ACHN (cell line): ENCODE measurements at regions not wholly inside any gene's neighbourhood (a gene's known extent, or its start where the extent isn't known, plus 50 kb on each side); places are given as distances from the start of the nearest gene placed in this dataset.
"Not testable (repeated sequence)": the region's sequence is repeated elsewhere in the genome, so short reads cannot be mapped to it uniquely, and the experiment has no call there.

ENCODE experiments used
- DNase-seq: peaks from one replicate; pipeline ENCODE4 v3.0.0-alpha.2; 2015
- in situ Hi-C: cut with HindIII; loops from 2 replicates; pipeline ENCODE4 v1.10.0; 2017; ENCODE audit warnings: low sequenced_read_pairs, low pct_ligation_motif_present, low pct_unique_long_range_greater_than_20kb

- no peak for DNase-seq
- in situ Hi-C loops = no loop called here
Observed at GRCh38 chr7:54397836-54398612, 144.2 kb upstream of the VSTM2A start.

- in situ Hi-C loops = no loop called here
- DNase-seq = no peak
Observed at GRCh38 chr7:54398863-54399262, 143.3 kb upstream of the VSTM2A start.

DNA sequence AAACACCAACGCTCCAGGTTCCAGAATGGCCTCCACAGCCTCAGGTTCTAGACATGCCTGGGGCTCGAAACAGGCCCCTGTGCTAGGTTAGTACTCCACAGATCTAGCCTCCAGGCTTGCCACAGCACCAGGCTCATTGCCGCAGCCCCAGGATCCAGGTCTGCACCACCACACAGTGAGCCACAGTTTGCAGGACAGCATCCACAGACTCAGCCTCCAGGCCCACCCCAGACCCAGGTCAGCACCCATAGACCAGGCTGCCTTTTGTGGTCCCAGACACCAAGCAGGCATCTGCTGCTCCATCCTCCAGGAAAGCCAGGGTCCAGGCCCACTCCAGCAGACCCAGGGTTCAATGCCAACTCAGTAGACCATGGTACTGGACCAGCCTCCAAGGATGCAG, 132.3 kb upstream of the VSTM2A start:
- in situ Hi-C loops = no loop called here
- no peak for DNase-seq

DNA sequence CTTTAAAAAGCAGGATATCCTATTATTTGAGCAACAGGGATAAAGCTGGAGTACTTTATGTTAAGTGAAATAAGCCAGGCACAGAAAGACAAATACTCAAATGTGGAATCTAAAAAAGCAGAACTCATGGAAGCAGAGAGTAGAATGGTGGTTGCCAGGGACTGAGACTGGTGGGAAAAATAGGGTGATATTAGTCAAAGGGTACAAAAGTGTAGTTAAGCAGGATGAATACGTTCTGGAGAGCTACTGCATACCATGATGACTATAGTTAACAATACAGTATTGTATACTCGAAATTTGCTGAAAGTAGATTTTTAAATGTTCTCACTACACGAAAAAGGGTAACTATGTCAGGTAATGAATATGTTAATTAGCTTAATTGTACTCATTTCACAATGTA, 125.5 kb upstream of the VSTM2A start:
- no peak for DNase-seq
- in situ Hi-C loops = no loop called here

DNA sequence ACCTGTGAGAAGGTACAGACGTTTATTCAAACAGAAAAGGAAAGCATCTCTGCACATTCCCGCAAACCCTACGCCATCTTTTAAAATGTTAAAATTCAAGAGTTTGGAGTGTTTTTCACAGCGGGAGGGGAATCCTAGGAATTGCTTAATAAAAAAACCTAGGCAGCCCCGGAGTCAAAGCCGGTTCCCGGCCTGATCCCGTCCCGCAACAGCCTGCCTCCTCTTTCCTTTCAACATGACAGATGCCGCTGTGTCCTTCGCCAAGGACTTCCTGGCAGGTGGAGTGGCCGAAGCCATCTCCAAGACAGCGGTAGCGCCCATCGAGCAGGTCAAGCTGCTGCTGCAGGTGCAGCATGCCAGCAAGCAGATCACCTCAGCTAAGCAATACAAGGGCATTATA, 123.0 kb upstream of the VSTM2A start:
- DNase-seq = no peak
- in situ Hi-C loops = no loop called here

- in situ Hi-C loops = no loop called here
- DNase-seq = no peak
Observed at GRCh38 chr7:54426406-54426805, 115.8 kb upstream of the VSTM2A start.

DNA sequence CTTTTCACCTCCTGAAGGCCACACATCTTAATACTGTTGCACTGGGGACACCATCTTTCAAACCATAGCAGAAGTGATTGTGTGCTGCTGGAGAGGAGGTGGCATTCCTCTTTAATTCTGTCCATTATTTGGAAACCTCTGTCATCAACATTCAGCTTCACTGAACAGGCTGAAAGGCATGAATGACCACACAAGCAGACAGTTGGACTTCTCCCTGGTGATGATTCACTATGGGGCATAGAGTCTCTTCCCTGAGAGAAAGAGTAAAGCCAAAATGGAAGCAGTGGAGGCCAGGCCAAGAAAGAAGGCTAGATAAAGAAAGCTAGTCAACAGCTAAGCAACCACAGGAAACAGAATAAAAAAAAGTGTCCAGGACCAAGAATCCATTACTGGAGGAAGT, 113.1 kb upstream of the VSTM2A start:
- in situ Hi-C loops = no loop called here
- DNase-seq = no peak

- in situ Hi-C loops = no loop called here
- DNase-seq = no peak
Observed at GRCh38 chr7:54439391-54439790, 102.8 kb upstream of the VSTM2A start.

DNA sequence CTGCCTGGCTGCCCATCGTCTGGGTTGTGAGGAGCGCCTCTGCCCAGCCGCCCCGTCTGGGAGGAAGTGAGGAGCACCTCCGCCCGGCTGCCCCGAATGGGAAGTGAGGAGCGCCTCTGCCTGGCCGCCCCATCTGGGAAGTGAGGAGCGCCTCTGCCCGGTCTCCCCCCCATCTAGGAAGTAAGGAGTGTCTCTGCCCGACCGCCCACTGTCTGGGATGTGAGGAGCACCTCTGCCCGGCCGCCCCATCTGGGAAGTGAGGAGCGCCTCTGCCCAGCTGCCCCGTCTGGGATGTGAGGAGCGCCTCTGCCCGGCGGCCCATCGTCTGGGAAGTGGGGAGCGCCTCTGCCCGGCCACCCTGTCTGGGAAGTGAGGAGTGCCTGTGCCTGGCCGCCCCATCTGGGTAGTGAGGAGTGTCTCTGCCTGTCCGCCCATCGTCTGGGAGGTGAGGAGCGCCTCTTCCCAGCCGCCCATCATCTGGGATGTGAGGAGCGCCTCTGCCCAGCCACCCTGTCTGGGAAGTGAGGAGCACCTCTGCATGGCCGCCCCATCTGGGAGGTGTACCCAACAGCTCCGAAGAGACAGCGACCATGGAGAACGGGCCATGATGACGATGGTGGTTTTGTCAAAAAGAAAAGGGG, 98.0 kb upstream of the VSTM2A start:
- DNase-seq = not testable (repeated sequence)

GRCh38 chr7:54453168-54453567, 89.0 kb upstream of the VSTM2A start:
- in situ Hi-C loops, DNase-seq: not testable (repeated sequence)

More for the DNA sequence above, 98.0 kb upstream of the VSTM2A start:
- in situ Hi-C loops = not testable (repeated sequence)

- in situ Hi-C loops, DNase-seq: not testable (repeated sequence)
Observed at GRCh38 chr7:54454700-54455099, 87.5 kb upstream of the VSTM2A start.

DNA sequence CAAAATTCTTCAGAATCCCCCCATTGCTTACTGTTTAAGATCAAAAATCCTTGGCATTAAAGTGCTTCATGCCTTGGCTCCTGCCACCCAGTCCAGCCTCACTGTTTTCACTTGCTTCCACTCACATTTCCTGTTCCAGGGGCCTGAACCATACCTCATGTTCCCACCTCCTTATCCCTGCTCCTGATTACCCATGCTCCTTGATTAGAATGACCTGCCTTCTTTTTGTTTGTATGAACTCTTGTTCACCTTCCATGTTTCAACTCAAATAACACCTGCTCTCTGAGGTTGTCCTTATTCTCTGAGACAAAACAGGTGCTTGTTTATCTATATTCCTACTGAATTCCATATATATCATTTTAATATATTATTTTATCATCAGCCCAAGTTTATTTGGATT, 77.1 kb upstream of the VSTM2A start:
- in situ Hi-C loops = no loop called here
- DNase-seq = no peak

GRCh38 chr7:54469740-54470139, 72.4 kb upstream of the VSTM2A start:
- DNase-seq = no peak
- in situ Hi-C loops = no loop called here

- DNase-seq = no peak
- in situ Hi-C loops = no loop called here
Observed at GRCh38 chr7:54476609-54477008, 65.6 kb upstream of the VSTM2A start.

DNA sequence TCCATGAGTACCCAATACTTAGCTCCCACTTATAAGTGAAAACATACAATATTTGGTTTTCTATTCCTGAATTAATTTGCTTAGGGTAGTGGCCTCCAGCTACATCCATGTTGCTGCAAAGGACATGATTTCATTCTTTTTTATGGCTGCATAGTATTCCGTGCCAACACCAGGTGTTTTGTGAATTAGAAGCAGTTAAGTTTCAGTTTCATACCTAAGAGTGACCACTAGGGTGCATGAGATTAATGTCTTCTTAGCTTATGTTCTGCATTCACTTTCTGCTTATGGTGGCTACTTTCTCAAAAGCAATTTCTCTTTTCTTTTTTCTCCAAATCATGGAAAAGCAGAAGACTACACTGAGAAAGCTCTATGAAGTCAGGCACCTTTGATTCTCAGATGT, 65.1 kb upstream of the VSTM2A start:
- no peak for DNase-seq
- in situ Hi-C loops = no loop called here

DNA sequence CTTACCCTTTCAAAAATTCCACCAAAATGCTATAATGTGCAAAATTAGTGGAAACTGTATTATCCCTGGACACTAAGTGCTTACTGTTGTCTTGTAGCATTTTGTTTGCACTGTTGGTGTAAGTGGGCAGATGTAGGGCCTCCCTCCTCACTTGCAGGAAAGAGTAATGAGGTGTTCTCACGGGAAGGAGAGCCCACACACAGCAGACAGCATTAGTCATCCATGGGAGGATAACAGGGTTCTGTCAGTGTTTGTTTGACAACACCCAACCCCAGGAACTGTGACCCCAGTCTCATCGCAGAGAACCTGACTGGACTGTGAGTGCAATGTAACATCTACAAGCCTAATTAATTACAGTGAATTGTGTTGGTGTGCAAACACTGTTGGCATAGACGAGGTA, 58.7 kb upstream of the VSTM2A start:
- in situ Hi-C loops = no loop called here
- no peak for DNase-seq

GRCh38 chr7:54485044-54485443, 57.1 kb upstream of the VSTM2A start:
- in situ Hi-C loops = no loop called here
- no peak for DNase-seq
